ENCODE measurements at regions not wholly inside any gene's neighbourhood (a gene's known extent, or its start where the extent isn't known, plus 50 kb on each side); places are given as distances from the start of the nearest gene placed in this dataset.

DNA sequence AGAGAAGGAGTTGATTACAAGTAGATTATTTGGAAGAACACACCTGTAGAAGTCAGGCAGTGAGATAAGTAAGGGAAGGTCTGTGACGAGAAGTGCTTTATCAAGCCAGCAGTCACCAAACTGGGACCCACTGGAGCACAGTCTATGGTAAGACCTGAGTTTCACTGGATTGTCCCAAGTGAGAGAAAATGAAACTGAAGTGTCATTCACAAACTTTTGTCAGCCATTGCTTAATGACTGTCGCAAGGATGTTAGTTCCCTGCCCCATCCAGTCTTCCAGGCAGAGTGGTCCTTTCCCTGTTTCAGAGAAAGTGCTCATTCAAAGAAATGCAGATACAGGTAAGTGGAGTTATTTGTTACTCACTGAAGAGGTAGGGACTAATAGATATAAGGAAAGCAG lies 728.0 kb upstream of the TENM4 start:
- intact Hi-C loops (cut with micrococcal nuclease; ENCODE audit: unreplicated experiment): no loop called here
- no TSS peak for BruUV-seq (replicated peaks)
- Histone ChIP-seq H3K36me3 (replicated peaks in 1 of 2; ENCODE audit: control insufficient read depth in 1 of 2, insufficient read depth in 2 of 2, low read length in 2 of 2) (no peaks in the 10 kb centered on the region), H3K4me1 (ENCODE audit: insufficient read depth, low read length) (no peaks in the 10 kb centered on the region), H2AFZ (ENCODE audit: low read length) (no peak overlapping the region), H3K27me3 (ENCODE audit: control insufficient read depth in 1 of 2, insufficient read depth in 2 of 2, low read length in 2 of 2) (no peaks in the 10 kb centered on the region), H4K20me1 (ENCODE audit: insufficient read depth, low read length) (no peaks in the 10 kb centered on the region), H3K4me2 (ENCODE audit: low read depth, low read length) (no peak overlapping the region), H3K27ac (ENCODE audit: extremely low read length, insufficient read depth, low read length) (no peak overlapping the region), H3K9ac (ENCODE audit: insufficient read depth, low read depth, low read length) (no peak overlapping the region), H3K4me3 (replicated peaks in 1 of 3; ENCODE audit: insufficient read depth in 1 of 3, low read depth in 2 of 3, low read length in 3 of 3) (no peak overlapping the region), H3K79me2 (ENCODE audit: insufficient read depth, low read length) (no peaks in the 10 kb centered on the region), H3K9me3 (ENCODE audit: low read length) (no peaks in the 10 kb centered on the region)
- POLR2A ChIA-PET: no interaction called here
- no peak for DNase-seq (ENCODE audit: low spot score)
- in situ Hi-C loops (cut with HindIII; ENCODE audit: extremely low pct_ligation_motif_present, low pct_unique_long_range_greater_than_20kb): loop anchor here (25.0 kb wide), 1 partner anchor 456 kb away; no protein-coding TSS in a partner anchor
- CTCF ChIA-PET (ENCODE audit: low intra/inter-chr PET ratio, low total read pairs): no interaction called here
- ATAC-seq: no peak
- FAIRE-seq: no peak
- WGBS (ENCODE audit: low lambda C conversion rate): 10% methylated on average over 2 of the region's 2 CpGs
- no peak for TF ChIP-seq ZC3H13 (CRISPR knock-in tag; IDR thresholded peaks at IDR 0.05)
- no peak for TF ChIP-seq MTA1 (CRISPR knock-in tag; IDR thresholded peaks at IDR 0.05; ENCODE audit: borderline replicate concordance)
- no peak for TF ChIP-seq CBX1 (IDR thresholded peaks at IDR 0.05; ENCODE audit: low read depth)
- no peak for TF ChIP-seq CHCHD3 (CRISPR knock-in tag; IDR thresholded peaks at IDR 0.05)
- no peak for TF ChIP-seq MTA3 (CRISPR knock-in tag; IDR thresholded peaks at IDR 0.05)
- TF ChIP-seq, protein P1, sequence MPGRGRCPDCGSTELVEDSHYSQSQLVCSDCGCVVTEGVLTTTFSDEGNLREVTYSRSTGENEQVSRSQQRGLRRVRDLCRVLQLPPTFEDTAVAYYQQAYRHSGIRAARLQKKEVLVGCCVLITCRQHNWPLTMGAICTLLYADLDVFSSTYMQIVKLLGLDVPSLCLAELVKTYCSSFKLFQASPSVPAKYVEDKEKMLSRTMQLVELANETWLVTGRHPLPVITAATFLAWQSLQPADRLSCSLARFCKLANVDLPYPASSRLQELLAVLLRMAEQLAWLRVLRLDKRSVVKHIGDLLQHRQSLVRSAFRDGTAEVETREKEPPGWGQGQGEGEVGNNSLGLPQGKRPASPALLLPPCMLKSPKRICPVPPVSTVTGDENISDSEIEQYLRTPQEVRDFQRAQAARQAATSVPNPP (CRISPR knock-in tag; IDR thresholded peaks at IDR 0.05): no peak
- TF ChIP-seq ATM (IDR thresholded peaks at IDR 0.05; ENCODE audit: borderline replicate concordance): no peak
- TF ChIP-seq, protein P2, sequence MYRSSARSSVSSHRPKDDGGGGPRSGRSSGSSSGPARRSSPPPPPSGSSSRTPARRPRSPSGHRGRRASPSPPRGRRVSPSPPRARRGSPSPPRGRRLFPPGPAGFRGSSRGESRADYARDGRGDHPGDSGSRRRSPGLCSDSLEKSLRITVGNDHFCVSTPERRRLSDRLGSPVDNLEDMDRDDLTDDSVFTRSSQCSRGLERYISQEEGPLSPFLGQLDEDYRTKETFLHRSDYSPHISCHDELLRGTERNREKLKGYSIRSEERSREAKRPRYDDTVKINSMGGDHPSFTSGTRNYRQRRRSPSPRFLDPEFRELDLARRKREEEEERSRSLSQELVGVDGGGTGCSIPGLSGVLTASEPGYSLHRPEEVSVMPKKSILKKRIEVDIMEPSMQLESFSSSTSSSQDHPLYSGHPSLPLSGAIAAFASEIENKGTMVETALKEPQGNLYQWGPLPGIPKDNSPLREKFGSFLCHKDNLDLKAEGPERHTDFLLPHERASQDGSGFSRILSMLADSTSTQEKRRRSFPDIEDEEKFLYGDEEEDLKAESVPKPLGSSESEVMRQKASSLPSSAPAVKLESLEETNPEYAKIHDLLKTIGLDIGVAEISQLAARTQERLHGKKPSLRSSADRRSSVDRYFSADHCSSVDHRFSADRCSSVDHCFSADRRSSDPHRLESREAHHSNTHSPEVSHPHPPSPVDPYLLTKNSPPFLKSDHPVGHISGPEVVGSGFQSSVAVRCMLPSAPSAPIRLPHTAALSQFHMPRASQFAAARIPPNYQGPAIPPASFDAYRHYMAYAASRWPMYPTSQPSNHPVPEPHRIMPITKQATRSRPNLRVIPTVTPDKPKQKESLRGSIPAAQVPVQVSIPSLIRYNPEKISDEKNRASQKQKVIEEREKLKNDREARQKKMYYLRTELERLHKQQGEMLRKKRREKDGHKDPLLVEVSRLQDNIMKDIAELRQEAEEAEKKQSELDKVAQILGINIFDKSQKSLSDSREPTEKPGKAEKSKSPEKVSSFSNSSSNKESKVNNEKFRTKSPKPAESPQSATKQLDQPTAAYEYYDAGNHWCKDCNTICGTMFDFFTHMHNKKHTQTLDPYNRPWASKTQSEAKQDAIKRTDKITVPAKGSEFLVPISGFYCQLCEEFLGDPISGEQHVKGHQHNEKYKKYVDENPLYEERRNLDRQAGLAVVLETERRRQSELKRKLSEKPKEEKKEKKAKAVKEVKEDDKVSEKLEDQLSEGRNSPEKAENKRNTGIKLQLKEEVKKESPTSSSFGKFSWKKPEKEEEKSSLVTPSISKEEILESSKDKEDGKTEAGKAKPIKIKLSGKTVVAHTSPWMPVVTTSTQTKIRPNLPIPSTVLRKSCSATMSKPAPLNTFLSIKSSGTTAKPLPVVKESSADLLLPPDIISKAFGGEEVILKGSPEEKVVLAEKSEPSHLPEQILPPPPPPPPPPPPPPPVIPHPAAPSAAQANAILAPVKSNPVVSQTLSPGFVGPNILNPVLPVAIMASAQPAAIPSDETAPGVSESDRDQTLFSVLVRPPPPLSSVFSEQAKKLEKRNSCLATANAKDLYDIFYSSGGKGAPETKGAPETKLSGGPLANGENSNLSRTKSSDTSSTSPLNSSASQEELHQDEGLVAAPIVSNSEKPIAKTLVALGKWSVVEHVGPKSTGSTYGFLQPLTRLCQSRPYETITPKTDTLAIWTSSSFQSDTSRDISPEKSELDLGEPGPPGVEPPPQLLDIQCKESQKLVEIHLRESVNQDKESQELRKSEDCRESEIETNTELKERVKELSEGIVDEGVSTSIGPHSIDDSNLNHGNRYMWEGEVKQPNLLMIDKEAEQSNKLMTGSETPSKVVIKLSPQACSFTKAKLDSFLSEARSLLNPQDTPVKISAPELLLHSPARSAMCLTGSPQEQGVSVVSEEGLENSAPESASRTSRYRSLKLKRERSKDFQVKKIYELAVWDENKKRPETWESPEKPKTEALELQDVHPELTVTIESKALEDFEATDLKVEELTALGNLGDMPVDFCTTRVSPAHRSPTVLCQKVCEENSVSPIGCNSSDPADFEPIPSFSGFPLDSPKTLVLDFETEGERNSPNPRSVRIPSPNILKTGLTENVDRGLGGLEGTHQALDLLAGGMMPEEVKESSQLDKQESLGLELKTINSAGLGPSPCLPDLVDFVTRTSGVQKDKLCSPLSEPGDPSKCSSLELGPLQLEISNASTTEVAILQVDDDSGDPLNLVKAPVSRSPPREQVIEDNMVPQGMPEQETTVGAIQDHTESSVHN (CRISPR knock-in tag; IDR thresholded peaks at IDR 0.05): no peak
- no peak for TF ChIP-seq ELF3 (CRISPR knock-in tag; IDR thresholded peaks at IDR 0.05)
- TF ChIP-seq, protein P3, sequence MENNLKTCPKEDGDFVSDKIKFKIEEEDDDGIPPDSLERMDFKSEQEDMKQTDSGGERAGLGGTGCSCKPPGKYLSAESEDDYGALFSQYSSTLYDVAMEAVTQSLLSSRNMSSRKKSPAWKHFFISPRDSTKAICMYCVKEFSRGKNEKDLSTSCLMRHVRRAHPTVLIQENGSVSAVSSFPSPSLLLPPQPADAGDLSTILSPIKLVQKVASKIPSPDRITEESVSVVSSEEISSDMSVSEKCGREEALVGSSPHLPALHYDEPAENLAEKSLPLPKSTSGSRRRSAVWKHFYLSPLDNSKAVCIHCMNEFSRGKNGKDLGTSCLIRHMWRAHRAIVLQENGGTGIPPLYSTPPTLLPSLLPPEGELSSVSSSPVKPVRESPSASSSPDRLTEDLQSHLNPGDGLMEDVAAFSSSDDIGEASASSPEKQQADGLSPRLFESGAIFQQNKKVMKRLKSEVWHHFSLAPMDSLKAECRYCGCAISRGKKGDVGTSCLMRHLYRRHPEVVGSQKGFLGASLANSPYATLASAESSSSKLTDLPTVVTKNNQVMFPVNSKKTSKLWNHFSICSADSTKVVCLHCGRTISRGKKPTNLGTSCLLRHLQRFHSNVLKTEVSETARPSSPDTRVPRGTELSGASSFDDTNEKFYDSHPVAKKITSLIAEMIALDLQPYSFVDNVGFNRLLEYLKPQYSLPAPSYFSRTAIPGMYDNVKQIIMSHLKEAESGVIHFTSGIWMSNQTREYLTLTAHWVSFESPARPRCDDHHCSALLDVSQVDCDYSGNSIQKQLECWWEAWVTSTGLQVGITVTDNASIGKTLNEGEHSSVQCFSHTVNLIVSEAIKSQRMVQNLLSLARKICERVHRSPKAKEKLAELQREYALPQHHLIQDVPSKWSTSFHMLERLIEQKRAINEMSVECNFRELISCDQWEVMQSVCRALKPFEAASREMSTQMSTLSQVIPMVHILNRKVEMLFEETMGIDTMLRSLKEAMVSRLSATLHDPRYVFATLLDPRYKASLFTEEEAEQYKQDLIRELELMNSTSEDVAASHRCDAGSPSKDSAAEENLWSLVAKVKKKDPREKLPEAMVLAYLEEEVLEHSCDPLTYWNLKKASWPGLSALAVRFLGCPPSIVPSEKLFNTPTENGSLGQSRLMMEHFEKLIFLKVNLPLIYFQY (CRISPR knock-in tag; IDR thresholded peaks at IDR 0.05; ENCODE audit: borderline replicate concordance): no peak
- no peak for TF ChIP-seq SUZ12 (IDR thresholded peaks at IDR 0.05; ENCODE audit: low read depth, low read length)
